H1 (cell line): ENCODE measurements at regions not wholly inside any gene's neighbourhood (a gene's known extent, or its start where the extent isn't known, plus 50 kb on each side); places are given as distances from the start of the nearest gene placed in this dataset.

ENCODE experiments used
- CTCF ChIA-PET: fragments of 300-600 bp; sonication (Branson Sonifier 250); formaldehyde crosslinking; loops from one replicate; lab custom pipeline; 2021; ENCODE audit not compliant: partially characterized antibody; lab: Charles Lee
- POLR2A ChIA-PET: fragments of 300-600 bp; sonication (Branson Sonifier 250); formaldehyde crosslinking; loops from one replicate; lab custom pipeline; 2021; ENCODE audit warnings: inconsistent platforms; ENCODE audit not compliant: partially characterized antibody; lab: Charles Lee
- DNase-seq, 2 experiments: peaks; one replicate each; pipeline versions ENCODE4 v3.0.0 to v3.0.0-alpha.2; 2010 to 2022; ENCODE audit warnings: low spot score in 2 of 2, low read depth in 1 of 2, mixed read lengths in 1 of 2
- FAIRE-seq: peaks from 2 replicates; lab custom pipeline; 2011; peaks lifted over from hg19 to GRCh38; lab: Jason Lieb, UNC
- H2AFZ ChIP-seq: 2 replicates; pipeline ENCODE4 v1.8.1; 2012; ENCODE audit warnings: low read length, inconsistent platforms
- H2AK5ac ChIP-seq: 2 replicates; pipeline ENCODE4 v1.6.1; 2013; ENCODE audit warnings: low read depth, low read length
- H2BK120ac ChIP-seq: replicated peaks from 2 replicates; pipeline ENCODE3; 2013; ENCODE audit warnings: low read depth, low read length, inconsistent platforms
- H2BK12ac ChIP-seq: 2 replicates; pipeline ENCODE4 v1.6.1; 2013; ENCODE audit warnings: low read depth, low read length
- H2BK15ac ChIP-seq: 2 replicates; pipeline ENCODE4 v1.6.1; 2013; ENCODE audit warnings: low read length
- H2BK20ac ChIP-seq: 2 replicates; pipeline ENCODE4 v1.6.1; 2013; ENCODE audit warnings: low read length
- H2BK5ac ChIP-seq: 2 replicates; pipeline ENCODE4 v1.6.1; 2013; ENCODE audit warnings: low read depth, low read length
- H3K14ac ChIP-seq: 2 replicates; pipeline ENCODE4 v1.6.1; 2013; ENCODE audit warnings: inconsistent platforms; ENCODE audit not compliant: insufficient read length
- H3K18ac ChIP-seq: 2 replicates; pipeline ENCODE4 v1.6.1; 2013; ENCODE audit warnings: low read length; ENCODE audit errors: extremely low read depth
- H3K23ac ChIP-seq: 2 replicates; pipeline ENCODE4 v1.6.1; 2013; ENCODE audit warnings: inconsistent platforms; ENCODE audit not compliant: insufficient read length
- H3K23me2 ChIP-seq: 2 replicates; pipeline ENCODE4 v1.6.1; 2013; ENCODE audit warnings: low read depth, low read length
- H3K27ac ChIP-seq: 2 replicates; pipeline ENCODE4 v1.6.1; 2011; ENCODE audit warnings: low read depth, low read length, inconsistent platforms
- H3K27me3 ChIP-seq, 4 experiments: replicated peaks in 1 of 4; 1 replicate in 1 of 4; 2 replicates in 3 of 4; pipeline versions ENCODE4 v1.6.1 to v1.8.1; 2011 to 2013; ENCODE audit warnings: low read length in 3 of 4, mild to moderate bottlenecking in 3 of 4, inconsistent platforms in 2 of 4, mixed read lengths in 2 of 4, moderate library complexity in 1 of 4; ENCODE audit not compliant: control insufficient read depth in 3 of 4, insufficient read depth in 3 of 4; ENCODE audit errors: extremely low read depth in 1 of 4
- H3K36me3 ChIP-seq, 4 experiments: 2 replicates each; pipeline versions ENCODE4 v1.6.1 to v1.8.1; 2011 to 2013; ENCODE audit warnings: mild to moderate bottlenecking in 4 of 4, low read length in 3 of 4, moderate library complexity in 2 of 4, control low read depth in 1 of 4, inconsistent platforms in 1 of 4; ENCODE audit not compliant: insufficient read depth in 4 of 4, control insufficient read depth in 2 of 4
- H3K4ac ChIP-seq: replicated peaks from 2 replicates; pipeline ENCODE3; 2013; ENCODE audit warnings: low read length, low read depth, mixed read lengths, inconsistent platforms; ENCODE audit not compliant: insufficient read length
- H3K4me1 ChIP-seq, 4 experiments: replicated peaks in 1 of 4; 1 replicate in 1 of 4; 2 replicates in 3 of 4; pipeline versions ENCODE4 v1.6.1 to v1.8.1; 2011 to 2013; ENCODE audit warnings: low read length in 3 of 4, inconsistent platforms in 2 of 4, mixed read lengths in 1 of 4; ENCODE audit not compliant: insufficient read depth in 4 of 4, control insufficient read depth in 3 of 4
- H3K4me2 ChIP-seq, 2 experiments: 2 replicates each; pipeline versions ENCODE4 v1.6.1 to v1.8.1; 2011 to 2013; ENCODE audit warnings: low read depth in 2 of 2, low read length in 2 of 2, control low read depth in 1 of 2, inconsistent platforms in 1 of 2, mild to moderate bottlenecking in 1 of 2; ENCODE audit not compliant: insufficient read depth in 1 of 2
- H3K4me3 ChIP-seq, 4 experiments: fragments of 200-600, 300-600 bp in 1 of 4; sonication (generic), shearing (Covaris generic), sonication (Bioruptor Twin) in 1 of 4; 2 replicates each; pipeline versions ENCODE4 v1.5.1 to v1.8.1; 2011 to 2016; ENCODE audit warnings: low read length in 4 of 4, low read depth in 3 of 4, control low read depth in 2 of 4, inconsistent platforms in 2 of 4, mild to moderate bottlenecking in 2 of 4, mixed read lengths in 1 of 4, moderate library complexity in 1 of 4; ENCODE audit not compliant: insufficient read depth in 2 of 4; ENCODE audit errors: extremely low read depth in 1 of 4
- H3K56ac ChIP-seq: replicated peaks from 2 replicates; pipeline ENCODE3; 2013; ENCODE audit warnings: low read depth, mild to moderate bottlenecking, mixed read lengths, low read length, inconsistent platforms; ENCODE audit not compliant: insufficient read length
- H3K79me1 ChIP-seq: 2 replicates; pipeline ENCODE4 v1.6.1; 2013; ENCODE audit warnings: low read depth, low read length, control low read depth
- H3K79me2 ChIP-seq, 2 experiments: 2 replicates each; pipeline versions ENCODE4 v1.6.1 to v1.8.1; 2012 to 2013; ENCODE audit warnings: low read length in 2 of 2, mild to moderate bottlenecking in 2 of 2, inconsistent platforms in 1 of 2; ENCODE audit not compliant: insufficient read depth in 2 of 2, control insufficient read depth in 1 of 2
- H3K9ac ChIP-seq, 4 experiments: replicated peaks in 1 of 4; 1 replicate in 1 of 4; 2 replicates in 3 of 4; pipeline versions ENCODE4 v1.6.1 to v1.8.1; 2011 to 2013; ENCODE audit warnings: low read depth in 3 of 4, low read length in 3 of 4, control low read depth in 2 of 4, mild to moderate bottlenecking in 2 of 4, moderate library complexity in 2 of 4, inconsistent platforms in 1 of 4; ENCODE audit errors: extremely low read depth in 1 of 4
- H3K9me3 ChIP-seq, 2 experiments: 2 replicates each; pipeline versions ENCODE4 v1.6.1 to v1.8.1; 2012 to 2013; ENCODE audit warnings: mild to moderate bottlenecking in 2 of 2, moderate library complexity in 2 of 2, control low read depth in 1 of 2, inconsistent platforms in 1 of 2, low read depth in 1 of 2, low read length in 1 of 2, mixed read lengths in 1 of 2; ENCODE audit not compliant: insufficient read depth in 2 of 2
- H4K20me1 ChIP-seq, 2 experiments: replicated peaks in 1 of 2; 2 replicates each; pipeline versions ENCODE3 to v1.8.1; 2011 to 2013; ENCODE audit warnings: inconsistent platforms in 2 of 2, low read length in 2 of 2, mild to moderate bottlenecking in 1 of 2; ENCODE audit not compliant: insufficient read depth in 2 of 2, control insufficient read depth in 1 of 2
- H4K5ac ChIP-seq: 2 replicates; pipeline ENCODE4 v1.6.1; 2013; ENCODE audit warnings: low read length, low read depth, mixed read lengths, inconsistent platforms; ENCODE audit not compliant: insufficient read length
- H4K8ac ChIP-seq: 2 replicates; pipeline ENCODE4 v1.8.0; 2013; ENCODE audit warnings: mild to moderate bottlenecking, moderate library complexity, low read length, inconsistent platforms; ENCODE audit not compliant: insufficient read depth; ENCODE audit errors: extremely low read depth
- H4K91ac ChIP-seq: replicated peaks from 2 replicates; pipeline ENCODE3; 2013; ENCODE audit warnings: low read length, mixed read lengths, inconsistent platforms; ENCODE audit not compliant: insufficient read length
- ATF2 ChIP-seq: IDR thresholded peaks from 2 replicates; pipeline ENCODE4 v1.6.1; 2012; ENCODE audit warnings: low read length, inconsistent platforms
- CBX8 ChIP-seq: fragments of 300-800, 300-1000 bp; sonication (generic); IDR thresholded peaks from 2 replicates; pipeline ENCODE4 v1.7.1; 2016; ENCODE audit warnings: low read depth, low read length, borderline replicate concordance
- CEBPB ChIP-seq: IDR thresholded peaks from 2 replicates; pipeline ENCODE4 v1.6.1; 2012; ENCODE audit warnings: low read depth, low read length
- CHD1 ChIP-seq: IDR thresholded peaks from 2 replicates; pipeline ENCODE4 v1.6.1; 2012; ENCODE audit warnings: low read depth, low read length, improper control_type of control experiment
- CTBP2 ChIP-seq: IDR thresholded peaks from 2 replicates; pipeline ENCODE4 v1.7.0; 2011; ENCODE audit warnings: borderline replicate concordance, mild to moderate bottlenecking, moderate library complexity, mixed read lengths, low read length; ENCODE audit not compliant: insufficient read depth, insufficient read length
- EGR1 ChIP-seq: IDR thresholded peaks from 2 replicates; pipeline ENCODE4 v1.6.1; 2011; ENCODE audit warnings: low read depth, low read length, borderline replicate concordance
- FOSL1 ChIP-seq: IDR thresholded peaks from 2 replicates; pipeline ENCODE4 v1.6.1; 2011; ENCODE audit warnings: mild to moderate bottlenecking, low read depth, low read length, moderate library complexity; ENCODE audit not compliant: insufficient read depth
- GTF2F1 ChIP-seq: IDR thresholded peaks from 2 replicates; pipeline ENCODE4 v1.6.1; 2012; ENCODE audit warnings: low read depth, low read length, improper control_type of control experiment, borderline replicate concordance
- KDM1A ChIP-seq: fragments of 200-600, 300-600 bp; sonication (generic); IDR thresholded peaks from 2 replicates; pipeline ENCODE4 v1.7.1; 2016; ENCODE audit warnings: mild to moderate bottlenecking, low read length, borderline replicate concordance
- KDM5A ChIP-seq: fragments of 200-600 bp; IDR thresholded peaks from 2 replicates; pipeline ENCODE4 v1.7.1; 2012; ENCODE audit warnings: mild to moderate bottlenecking, low read length, inconsistent platforms, mixed read lengths
- NANOG ChIP-seq: IDR thresholded peaks from 2 replicates; pipeline ENCODE4 v1.6.1; 2011; ENCODE audit warnings: low read length, low read depth, mild to moderate bottlenecking, inconsistent platforms; ENCODE audit not compliant: insufficient read depth, poor library complexity, severe bottlenecking
- TEAD4 ChIP-seq: IDR thresholded peaks from 2 replicates; pipeline ENCODE4 v1.6.1; 2012; ENCODE audit warnings: low read depth, low read length, inconsistent platforms, mixed read lengths
- WGBS, 2 experiments: shearing (Covaris generic) in 1 of 2; methylation state at CpG; one replicate each; pipeline versions ENCODE4 v1.1.6 to v1.1.7; 2013 to 2015; ENCODE audit warnings: low lambda C conversion rate in 2 of 2, mixed read lengths in 2 of 2, inconsistent platforms in 1 of 2, low coverage in 1 of 2, missing lambda C conversion rate in 1 of 2; ENCODE audit not compliant: insufficient replicate concordance in 2 of 2, insufficient coverage in 1 of 2, insufficient read length in 1 of 2; ENCODE audit errors: extremely low coverage in 1 of 2, missing lambda C conversion rate in 1 of 2; 5-methylcytosine and 5-hydroxymethylcytosine counted together

DNA sequence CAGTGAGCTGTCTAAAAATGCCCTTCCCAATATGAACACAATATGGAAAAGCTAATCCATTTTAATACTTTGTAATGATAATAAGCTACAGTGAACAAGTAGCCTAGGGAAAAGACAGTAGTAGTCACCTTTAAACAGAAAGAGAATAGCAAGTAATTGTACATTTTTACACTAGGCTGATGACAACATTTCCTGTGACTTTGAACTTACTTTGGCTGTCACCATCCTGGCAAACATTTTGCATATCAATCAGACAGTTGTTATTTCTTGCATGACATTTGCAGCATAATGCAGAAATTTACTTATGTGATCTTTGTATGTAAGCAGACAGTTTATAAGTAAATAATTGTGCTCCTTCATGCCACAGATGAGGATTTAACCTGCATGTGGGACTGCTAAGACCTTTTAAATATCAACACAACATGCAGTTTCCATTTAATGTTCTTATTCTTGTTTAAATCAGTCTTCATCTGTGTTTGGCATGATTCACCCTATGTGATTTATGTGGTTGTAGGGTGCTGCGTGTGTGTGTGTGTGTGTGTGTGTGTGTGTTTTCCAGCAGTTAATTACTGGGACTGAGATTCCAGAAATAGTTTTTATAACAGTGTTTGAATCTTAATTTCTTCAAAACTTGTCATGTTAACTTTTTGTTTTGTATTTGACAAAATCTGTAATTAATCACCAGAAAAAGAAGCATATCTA lies 997.1 kb upstream of the ARRDC3 start:
- no peak overlapping the region for H3K18ac ChIP-seq
- H3K79me1 ChIP-seq, result no peaks in the 10 kb centered on the region
- H3K79me2 ChIP-seq, result no peaks in the 10 kb centered on the region
- peaks cover 0 to under 1% of the 10 kb centered on the region in 2 experiments; a peak in 1 of 4 replicates for H3K9me3 ChIP-seq
- H3K4me2 ChIP-seq, result no peak overlapping the region
- no peak overlapping the region for H2BK5ac ChIP-seq
- no peak overlapping the region for H3K9ac ChIP-seq
- H3K14ac ChIP-seq, result no peak overlapping the region
- no peak overlapping the region for H4K91ac ChIP-seq
- no peak overlapping the region for H3K23ac ChIP-seq
- no peak overlapping the region for H2AK5ac ChIP-seq
- H3K27ac ChIP-seq, result no peak overlapping the region
- H2AFZ ChIP-seq, result no peak overlapping the region
- no peak overlapping the region for H4K8ac ChIP-seq
- H2BK12ac ChIP-seq, result no peak overlapping the region
- no peak overlapping the region for H3K4me3 ChIP-seq
- H2BK15ac ChIP-seq, result no peak overlapping the region
- WGBS, 2 experiments, result 67% methylated on average over 1 of the region's 1 CpG; no CpG with 5 or more reads in 1 of the 2 experiments
- H2BK20ac ChIP-seq, result no peak overlapping the region
- FAIRE-seq (no peak), DNase-seq (no peak)
- H3K4ac ChIP-seq, result no peak overlapping the region
- POLR2A ChIA-PET, result no interaction called here
- no peaks in the 10 kb centered on the region for H3K23me2 ChIP-seq
- no peak overlapping the region for H2BK120ac ChIP-seq
- H3K36me3 ChIP-seq, result no peaks in the 10 kb centered on the region
- CTCF ChIA-PET, result no interaction called here
- no peak overlapping the region for H3K56ac ChIP-seq
- H4K5ac ChIP-seq, result no peak overlapping the region
- peaks cover 0 to 8% (median 0%) of the 10 kb centered on the region in 4 experiments; a peak in 2 of 7 replicates for H3K4me1 ChIP-seq
- H4K20me1 ChIP-seq, result no peaks in the 10 kb centered on the region
- H3K27me3 ChIP-seq, result no peaks in the 10 kb centered on the region
- TF ChIP-seq CBX8, result no peak
- no peak for TF ChIP-seq EGR1
- no peak for TF ChIP-seq FOSL1
- no peak for TF ChIP-seq NANOG
- TF ChIP-seq CHD1, result no peak
- TF ChIP-seq KDM1A, result no peak
- TF ChIP-seq GTF2F1, result no peak
- TF ChIP-seq TEAD4, result no peak
- TF ChIP-seq CEBPB, result no peak
- TF ChIP-seq CTBP2, result no peak
- TF ChIP-seq KDM5A, result no peak
- TF ChIP-seq ATF2, result no peak
